Putamen (tissue), 1 donor: ENCODE measurements at regions not wholly inside any gene's neighbourhood (a gene's known extent, or its start where the extent isn't known, plus 50 kb on each side); places are given as distances from the start of the nearest gene placed in this dataset.
"Not testable (repeated sequence)": the region's sequence is repeated elsewhere in the genome, so short reads cannot be mapped to it uniquely, and the experiment has no call there.

ENCODE experiments used
- DNase-seq: peaks from one replicate; pipeline ENCODE4 v3.0.0-alpha.2; 2016; ENCODE audit warnings: low spot score

DNA sequence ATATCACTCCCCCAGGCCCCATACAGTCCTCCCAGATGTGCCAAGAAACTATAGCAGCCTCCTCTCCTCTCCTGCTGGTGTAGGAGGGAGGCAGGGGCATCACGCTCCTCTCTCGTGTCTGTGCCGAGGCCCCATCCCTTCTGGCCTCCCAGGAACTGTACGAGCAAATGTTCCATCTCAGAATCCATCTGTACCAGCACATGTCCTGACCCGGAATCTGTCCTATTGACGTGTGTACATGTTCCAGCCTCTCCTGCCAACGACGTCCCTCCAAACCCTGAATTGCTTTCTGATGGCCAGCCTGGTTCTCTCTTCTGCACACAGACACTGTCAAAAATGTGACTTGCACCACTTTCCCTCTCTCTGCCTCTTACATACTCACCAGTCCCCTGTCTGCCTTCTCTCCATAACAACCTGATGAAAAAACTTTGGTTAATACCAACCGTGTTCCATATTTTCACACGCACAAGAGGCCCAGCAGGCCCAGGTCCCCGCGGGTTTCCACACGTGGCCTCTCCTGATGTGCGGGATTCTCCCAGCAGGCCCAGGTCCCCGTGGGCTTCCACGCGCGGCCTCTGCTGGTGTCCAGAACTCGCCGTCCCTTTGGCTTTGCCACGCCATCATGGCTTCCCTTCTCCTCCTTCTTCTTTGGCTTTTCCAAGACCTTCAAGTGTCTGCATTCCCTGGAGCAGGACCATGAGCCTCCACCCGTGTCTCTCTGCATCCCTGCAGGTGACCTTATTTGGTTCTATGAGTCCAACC, 125.2 kb upstream of the THBS2 start:
- no peak for DNase-seq

DNA sequence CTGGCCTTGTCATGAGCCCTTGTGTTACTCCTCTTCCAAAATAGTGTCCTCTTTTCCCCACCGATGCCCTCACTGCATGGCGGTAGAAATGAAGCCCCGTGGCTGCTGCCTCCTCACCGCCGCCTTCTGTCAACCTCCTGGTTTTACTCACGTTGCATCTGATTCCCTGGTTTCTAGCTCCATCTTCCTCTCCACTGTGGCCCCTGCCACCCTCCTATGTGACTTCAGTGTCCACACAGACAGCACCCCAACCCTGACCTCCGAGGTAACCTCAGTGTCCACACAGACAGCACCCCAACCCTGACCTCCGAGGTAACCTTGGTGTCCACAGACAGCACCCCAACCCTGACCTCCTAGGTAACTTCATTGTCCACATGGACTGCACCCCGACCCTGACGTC, 122.8 kb upstream of the THBS2 start:
- DNase-seq = no peak

DNA sequence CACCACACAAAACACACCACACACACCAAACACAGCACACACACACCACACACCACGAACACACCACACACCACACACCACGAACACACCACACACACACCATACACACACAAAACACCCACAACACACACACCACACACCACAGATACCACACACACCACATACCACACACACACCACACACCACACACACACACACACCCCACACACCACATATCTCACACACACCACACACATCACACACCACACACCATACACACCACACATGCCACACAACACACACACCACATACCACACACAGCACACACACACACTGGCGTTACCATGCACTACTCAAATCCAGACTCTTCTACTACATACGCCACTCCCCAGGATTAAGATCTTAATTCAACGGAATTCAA, 118.9 kb upstream of the THBS2 start:
- no peak for DNase-seq

DNA sequence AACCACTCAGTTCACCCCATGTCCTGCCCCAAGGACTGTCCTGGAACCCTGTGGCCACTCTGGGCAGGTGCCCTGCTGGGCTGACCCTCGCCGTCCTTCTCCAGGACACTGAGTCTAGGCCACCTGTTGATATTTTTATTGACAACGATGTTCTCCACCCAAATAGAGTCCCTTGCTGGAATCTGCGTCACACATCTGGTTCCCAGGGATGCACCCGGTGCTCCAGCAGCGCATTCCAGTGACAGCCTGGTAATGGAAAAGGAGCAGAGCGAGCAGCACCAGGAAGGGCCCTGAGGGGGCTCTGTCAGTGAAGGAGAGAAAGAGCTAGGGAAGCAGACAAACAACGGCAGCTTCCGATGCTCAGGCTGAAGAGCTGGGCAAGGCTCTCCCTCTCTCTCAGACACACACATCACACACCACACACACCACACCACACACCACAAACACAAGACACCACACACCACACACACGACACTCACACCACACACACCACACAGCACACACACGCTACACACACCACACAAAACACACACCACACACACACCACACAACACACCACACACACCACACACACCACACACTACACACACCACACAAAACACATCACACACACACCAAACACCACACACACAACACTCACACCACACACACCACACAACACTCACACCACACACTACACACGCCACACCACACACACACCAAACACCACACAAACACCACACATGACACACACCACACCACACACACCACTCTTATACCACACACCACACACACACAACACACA, 117.9 kb upstream of the THBS2 start:
- DNase-seq = no peak

DNA sequence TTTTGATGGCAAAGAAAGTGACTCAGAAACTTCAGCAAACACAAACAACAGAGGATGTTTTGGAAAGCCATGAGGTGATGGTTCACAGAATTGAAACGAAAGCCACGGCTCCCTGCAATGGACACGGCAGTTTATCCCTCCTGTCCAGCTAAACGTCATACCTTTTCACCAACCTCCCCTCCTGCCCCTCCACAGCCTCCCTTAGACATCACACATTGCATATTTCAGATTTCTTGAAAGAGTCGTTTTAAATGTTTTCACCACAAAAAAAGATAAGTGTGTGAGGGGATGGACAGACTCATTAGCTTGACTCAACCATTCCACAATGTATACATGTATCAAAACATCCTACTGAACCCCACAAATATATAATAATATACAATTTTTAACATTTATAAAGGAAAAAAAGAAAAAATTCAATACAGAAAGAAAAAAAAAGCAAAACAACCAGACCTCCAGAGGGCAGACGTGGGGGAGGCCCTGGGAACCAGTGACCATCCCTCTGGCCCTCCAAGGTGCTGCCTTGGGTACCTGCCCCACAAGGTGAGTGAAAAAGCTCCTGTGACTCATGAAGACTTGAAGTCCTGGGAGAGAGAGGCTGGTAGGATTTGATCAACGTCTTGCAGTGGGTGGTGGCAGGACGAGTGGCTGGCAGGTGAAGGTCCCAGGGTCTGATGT, 117.2 kb upstream of the THBS2 start:
- no peak for DNase-seq

DNA sequence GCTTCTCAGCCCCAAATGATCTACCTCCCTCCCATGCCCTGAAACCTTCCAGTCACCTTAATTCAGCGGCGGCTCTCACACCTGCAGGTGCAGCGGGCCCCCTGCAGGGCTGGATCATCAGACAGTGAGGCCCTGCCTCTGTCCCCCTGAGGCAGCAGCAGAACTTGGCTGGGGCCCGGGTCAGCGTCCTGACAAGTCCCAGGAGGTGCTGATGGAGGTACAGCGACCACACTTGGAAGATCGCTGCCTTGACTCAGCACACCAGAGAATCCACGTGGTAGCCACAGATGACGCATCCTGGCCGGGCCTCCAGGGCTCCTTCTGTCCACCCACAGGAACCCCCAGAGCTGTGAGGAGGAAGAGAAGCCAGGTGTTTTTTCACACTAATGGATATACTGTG, 116.4 kb upstream of the THBS2 start:
- DNase-seq = no peak

DNA sequence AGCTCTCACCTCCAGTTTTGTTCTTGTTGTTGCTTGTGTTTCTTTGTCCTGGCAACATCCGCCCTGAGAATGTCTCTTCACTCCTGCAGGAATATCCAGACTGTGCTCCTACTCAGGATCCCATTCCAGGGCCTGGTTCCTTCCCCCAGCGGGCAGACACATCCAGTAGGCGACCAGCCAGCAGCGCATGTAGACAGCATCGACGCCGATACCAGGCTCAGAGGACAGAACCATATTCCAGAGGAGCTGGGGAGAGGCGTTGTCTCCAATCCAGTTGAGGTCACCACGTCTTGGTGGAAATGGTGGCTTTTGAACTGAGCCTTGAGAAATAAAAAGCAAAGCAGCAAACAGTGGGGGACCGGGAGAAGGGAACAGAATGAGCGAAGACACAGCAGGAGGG, 114.6 kb upstream of the THBS2 start:
- no peak for DNase-seq

DNA sequence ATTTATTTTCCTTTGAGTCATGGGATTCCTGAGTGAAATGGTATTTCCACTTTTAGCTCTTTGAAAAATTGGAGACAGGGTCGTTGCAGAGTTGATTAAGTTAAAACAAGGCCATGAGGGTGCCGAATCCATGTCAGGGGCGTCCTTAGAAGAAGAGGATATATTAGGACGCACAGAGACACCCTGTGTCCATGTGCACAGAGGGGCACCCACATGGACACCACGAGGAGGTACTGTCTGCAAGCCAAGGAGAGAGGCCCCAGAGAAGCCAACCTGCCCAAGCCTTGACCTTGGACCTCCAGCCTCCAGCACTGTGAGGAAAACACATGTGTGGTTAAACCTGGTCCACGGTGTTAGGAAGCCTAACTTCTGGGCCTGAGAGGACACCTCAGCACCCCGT, 113.9 kb upstream of the THBS2 start:
- DNase-seq = no peak

DNA sequence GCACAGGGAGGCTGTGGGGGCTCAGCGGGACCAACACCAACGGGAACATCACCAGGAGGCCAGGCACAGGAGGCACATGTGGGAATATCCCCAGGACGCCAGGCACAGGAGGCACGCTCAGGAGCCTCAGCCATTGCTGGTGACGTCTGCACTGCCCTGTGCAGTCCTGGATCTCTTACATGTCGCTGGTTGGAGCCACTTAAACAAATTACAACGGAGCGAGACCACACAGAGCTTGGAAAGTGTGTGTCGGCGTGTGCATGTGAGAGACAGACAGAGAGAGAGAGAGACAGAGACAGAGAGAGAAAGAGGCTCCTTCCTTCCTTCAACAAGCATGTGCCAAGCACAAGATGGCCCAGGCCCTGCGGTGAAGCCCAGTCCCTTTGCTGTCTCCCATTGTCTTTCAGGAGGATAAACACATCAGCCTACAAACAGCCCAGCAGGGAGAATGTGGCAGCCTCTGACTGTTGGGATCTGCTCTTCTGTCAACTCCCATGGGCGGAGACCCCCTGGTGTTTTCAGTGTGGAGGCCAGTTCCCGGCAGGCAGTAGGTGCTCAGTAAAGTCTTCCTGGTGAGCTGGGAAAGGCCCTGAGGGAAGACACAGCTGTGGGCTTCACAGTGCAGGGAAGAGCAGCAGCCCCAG, 112.7 kb upstream of the THBS2 start:
- DNase-seq = no peak

DNA sequence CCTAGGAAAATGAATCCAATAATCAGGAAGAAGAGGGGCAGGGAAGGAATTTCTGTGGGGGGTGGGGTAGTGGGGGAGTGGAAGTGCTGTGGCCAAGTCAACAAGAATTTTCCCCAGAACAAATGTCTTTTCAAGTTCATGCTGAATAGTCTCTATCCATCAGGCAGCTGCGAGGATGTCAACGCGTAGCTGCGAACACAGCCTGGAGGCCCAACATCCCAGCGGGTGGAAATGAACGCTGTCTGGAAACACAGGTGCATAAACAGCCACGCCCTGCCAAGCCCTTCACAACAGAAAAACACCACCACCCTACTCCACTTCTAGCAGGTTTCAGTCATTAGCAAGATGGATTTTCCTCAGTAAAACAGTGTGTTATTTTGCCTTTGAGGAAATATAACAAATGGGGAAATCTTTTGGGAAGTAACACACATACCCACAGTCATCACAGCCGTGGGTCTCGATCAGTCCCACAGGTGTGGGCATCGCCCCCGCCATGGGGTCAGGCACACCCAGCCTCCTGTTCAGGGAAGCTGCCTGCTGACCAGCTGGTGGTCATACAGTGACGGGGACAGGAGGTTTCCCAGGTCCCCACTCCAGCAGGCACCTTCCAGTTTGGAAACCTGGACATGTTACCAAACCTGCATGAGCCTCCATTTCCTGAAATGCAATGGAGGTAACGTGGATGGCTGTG, 112.1 kb upstream of the THBS2 start:
- no peak for DNase-seq

DNA sequence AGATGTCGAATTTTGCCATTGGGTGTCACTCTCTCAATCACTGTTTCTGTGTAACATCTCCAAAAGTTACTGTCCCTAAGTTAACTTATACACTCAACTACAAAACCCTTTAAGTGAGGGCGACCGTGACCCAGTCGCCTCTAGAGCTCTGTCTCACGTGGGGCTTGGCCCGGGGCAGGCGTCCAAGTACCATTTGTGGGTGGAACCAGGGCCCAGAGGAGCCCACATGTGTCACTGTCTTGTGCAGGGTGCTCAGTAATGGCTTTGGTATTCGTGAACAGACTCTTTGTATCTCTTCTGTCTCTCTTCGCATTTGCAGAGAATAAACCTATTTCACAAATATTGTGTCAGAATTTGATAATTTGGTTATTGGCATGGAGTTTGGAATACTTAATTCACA, 109.9 kb upstream of the THBS2 start:
- DNase-seq = no peak

DNA sequence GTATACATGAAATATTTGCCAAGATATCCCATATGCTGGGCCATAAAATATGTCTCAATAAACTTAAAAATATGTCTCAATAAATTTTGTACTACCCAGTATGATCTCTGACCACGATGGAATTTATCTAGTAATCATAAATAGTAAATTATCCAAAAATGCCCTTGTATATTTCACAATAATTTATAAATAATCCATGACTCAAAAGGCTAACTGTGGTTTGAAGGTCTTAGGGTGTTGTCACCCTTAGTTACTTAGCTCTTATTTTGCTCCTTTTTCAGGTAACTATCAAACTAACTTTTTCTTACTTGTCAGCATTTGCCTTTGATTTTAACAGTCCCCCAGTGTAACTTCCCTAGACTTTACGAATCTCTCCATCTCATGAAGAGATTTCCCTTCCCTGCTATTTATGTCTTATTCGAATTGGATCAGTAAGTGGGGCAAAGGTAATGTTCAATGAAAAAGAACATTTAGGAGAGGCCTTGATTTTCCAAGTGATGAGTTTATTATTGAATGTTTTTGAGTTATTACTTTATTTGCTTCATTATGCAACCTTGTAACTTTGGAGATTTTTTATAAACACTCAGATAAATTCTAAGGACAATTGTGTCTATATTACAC, 109.0 kb upstream of the THBS2 start:
- DNase-seq = no peak

DNA sequence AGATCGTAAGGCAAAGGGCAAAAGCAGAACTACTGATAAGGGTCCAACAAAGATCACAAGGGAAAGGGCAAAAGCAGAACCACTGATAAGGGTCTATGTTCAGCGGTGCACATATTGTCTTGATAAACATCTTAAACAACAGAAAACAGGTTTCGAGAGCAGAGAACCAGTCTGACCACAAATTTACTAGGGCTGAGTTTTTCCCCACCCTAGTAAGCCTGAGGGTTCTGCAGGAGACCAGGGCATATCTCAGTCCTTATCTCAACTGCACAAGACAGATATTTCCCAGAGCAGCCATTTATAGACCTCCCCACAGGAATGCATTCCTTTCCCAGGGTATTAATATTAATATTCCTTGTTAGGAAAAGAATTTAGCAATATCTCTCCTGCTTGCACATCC, 101.4 kb upstream of the THBS2 start:
- DNase-seq = not testable (repeated sequence)

DNA sequence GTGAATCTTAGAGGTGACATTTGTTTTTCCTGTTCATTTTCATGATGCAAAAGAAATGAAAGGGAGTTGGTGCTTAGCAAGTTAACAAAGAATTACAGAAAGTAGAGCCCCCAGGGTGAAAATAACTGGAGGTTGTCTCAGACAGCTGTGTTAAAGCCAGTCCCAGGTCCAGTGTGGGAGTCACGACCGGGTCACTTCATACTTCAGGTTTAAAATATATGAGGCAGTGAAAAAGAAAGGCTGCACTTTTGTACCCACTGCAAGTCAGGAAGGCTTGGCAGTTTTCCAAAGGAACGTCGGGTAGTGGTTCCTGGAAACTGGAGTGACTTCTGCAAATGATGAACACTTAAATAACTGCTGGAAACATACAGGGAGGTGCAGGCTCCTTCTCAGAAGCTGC, 91.5 kb upstream of the THBS2 start:
- no peak for DNase-seq

DNA sequence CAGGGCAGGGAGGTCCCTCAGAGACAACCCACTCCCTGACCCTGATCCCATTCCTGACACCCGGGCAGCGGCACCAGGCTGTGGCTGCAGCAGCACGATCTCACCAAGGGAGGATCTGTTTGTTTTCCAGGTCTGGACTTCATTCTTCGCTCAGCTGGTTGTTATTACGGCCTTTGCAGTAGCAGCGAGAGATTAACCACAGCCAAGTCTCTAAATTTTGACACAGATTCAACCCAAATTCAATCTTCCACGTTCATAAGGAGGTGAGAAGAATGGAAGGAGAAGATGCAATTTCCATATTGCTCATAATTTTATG, 91.1 kb upstream of the THBS2 start:
- DNase-seq = no peak

DNA sequence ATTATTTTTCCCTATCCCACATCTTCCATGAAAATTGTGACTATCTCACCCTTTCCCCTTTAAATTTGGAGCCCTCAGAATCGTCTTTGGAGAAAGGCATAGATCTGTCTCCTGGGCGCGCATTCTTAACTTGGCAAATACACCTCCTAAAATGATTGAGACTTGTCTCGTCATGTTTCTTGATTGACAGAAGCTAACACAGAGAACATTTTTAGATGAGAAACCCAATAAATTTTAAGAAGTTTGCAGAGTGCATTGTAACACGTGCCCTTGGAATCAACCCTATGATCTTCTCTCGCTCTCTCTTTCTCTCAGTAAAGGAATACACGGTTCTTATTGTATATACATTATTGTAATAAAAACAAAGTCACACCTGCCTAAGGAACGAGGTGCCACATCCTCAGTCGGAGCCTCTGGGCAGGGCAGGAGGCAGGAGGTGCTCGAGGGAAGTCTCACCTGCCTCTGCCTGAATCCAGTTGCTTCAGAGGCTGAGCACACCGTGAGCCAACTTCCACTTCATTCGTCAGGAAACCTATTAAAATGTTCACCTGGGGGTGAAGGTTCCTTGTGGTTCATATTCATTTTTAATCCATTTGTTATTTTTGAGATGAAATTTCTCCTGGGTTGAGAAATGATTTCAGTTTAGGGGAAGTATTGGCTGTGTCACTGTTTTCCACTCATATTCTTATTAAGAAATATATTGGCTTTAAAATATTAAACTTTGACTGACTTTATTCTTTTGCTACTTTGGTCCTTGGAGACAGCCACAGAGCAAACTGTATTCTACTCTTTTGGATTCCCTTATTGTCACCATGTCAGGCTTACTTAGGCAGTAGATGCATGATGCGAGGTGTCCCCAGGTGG, 90.5 kb upstream of the THBS2 start:
- DNase-seq = no peak

DNA sequence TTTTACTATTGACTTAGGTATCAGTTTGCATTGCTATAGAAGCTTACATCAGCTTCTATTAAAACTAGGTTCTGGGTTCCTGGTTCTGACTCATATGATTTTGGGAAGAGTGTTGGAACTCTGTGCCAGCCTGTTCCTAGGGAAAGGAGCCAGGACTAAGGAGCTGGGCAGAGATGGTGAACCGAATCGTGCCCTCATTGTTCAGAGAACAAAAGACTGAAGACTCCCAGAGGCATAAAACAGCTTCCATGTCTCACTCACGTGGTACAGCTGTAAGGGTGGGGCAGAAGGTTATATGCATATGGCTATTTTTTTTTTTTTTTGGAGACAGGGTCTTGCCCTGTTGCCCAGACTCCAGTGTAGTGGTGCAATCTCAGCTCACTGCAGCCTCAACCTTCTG, 89.1 kb upstream of the THBS2 start:
- no peak for DNase-seq

DNA sequence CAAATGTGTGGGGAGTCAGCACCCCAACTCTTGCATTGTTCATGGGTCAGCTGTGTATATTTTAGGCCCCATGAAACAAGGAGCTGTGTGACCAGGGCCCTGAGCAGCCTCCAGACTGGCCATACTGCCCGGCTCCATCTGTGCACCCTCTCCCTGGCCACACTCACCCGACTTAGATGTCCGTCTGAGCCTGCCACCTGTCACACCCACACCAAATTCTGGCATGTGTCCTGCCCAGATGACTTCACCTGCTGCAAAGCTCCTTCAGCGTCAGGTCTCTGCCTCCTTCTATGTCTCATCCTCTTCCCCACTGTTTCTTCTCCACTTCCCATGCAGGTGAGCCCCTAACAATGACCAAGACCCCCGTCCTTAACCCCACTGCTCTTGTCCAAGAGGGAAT, 88.1 kb upstream of the THBS2 start:
- DNase-seq = no peak

DNA sequence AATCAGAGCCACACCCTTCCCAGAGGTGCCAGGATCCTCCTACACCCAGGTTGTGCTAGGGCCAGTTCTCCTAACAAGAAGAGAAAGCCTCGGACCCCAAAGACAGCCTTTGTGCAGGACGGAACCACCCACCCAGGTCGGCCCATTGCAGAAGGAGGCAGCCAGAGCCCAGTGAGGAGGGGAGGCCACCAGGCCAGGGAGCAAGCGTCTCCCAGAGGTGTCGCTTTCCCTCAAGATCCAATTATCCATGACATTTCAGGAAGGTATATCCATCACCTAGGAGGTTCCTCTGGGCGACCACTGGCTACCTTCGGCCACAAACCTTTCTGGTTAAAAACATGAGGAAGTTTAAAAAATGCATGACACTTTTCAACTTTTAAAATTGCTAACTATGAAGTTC, 87.4 kb upstream of the THBS2 start:
- no peak for DNase-seq

DNA sequence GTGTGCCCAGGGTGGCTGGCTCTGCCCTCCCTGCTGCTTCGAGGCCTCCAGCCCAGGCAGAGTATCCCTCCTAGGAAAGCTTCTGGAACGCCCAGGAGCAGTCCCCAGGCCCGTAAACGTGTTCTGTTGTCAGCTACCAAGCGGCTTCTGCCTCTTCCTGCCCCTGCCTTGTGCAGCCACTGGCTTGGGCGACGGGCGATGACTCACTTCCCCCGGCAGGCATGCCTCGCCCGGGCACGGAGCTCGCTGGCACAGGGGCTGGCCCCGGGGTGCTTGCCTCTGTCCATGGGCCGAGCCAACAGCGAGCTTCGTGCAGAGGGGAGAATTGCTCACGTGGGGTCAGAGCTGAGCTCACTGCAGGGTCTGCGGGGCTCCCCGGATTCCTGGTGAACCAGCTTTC, 86.7 kb upstream of the THBS2 start:
- no peak for DNase-seq
